GM12878 (cell line): ENCODE measurements at regions not wholly inside any gene's neighbourhood (a gene's known extent, or its start where the extent isn't known, plus 50 kb on each side); places are given as distances from the start of the nearest gene placed in this dataset.

Source experiments
- ATAC-seq: fragments of 200-7000 bp; cut with Tn5 transposase; 3 replicates; pipeline ENCODE4 v1.9.1; 2020; ENCODE audit warnings: mild to moderate bottlenecking, moderate library complexity
- BruUV-seq: library from RNA; stranded (reverse); fragments of 400-500 nt; replicated peaks from 2 replicates; lab custom pipeline; 2021; lab: Mats Ljungman, UMichigan
- CTCF ChIA-PET: fragments of 300-600 bp; sonication (Branson Sonifier 250); formaldehyde crosslinking; extraction: SDS; loops from one replicate; lab custom pipeline; 2021; ENCODE audit warnings: inconsistent platforms; lab: Yijun Ruan, JAX
- POLR2A ChIA-PET: fragments of 350-600 bp; formaldehyde crosslinking; extraction: SDS; loops from one replicate; lab custom pipeline; 2021; ENCODE audit warnings: inconsistent platforms; lab: Charles Lee
- RAD21 ChIA-PET: fragments of 300-600 bp; sonication (Branson Sonifier 250); formaldehyde crosslinking; loops from one replicate; lab custom pipeline; 2023; ENCODE audit warnings: antibody characterized with exemption; ENCODE audit not compliant: unreplicated experiment; lab: Charles Lee
- SMC1A ChIA-PET: fragments of 300-600 bp; sonication (Branson Sonifier 250); formaldehyde crosslinking; loops from one replicate; lab custom pipeline; 2023; ENCODE audit not compliant: unreplicated experiment, uncharacterized antibody; lab: Charles Lee
- DNase-seq: peaks from one replicate; pipeline ENCODE4 v3.0.0-alpha.2; 2011; ENCODE audit warnings: low read depth, low spot score
- FAIRE-seq: peaks from 3 replicates; lab custom pipeline; 2011; peaks lifted over from hg19 to GRCh38; lab: Jason Lieb, UNC
- H2AFZ ChIP-seq: 2 replicates; pipeline ENCODE4 v1.6.0; 2011; ENCODE audit warnings: low read depth, low read length, control low read depth; ENCODE audit not compliant: control insufficient read depth
- H3K27ac ChIP-seq: 2 replicates; pipeline ENCODE4 v1.5.1; 2011; ENCODE audit warnings: control low read depth; ENCODE audit not compliant: control insufficient read depth, insufficient read depth
- H3K27me3 ChIP-seq, 2 experiments: replicated peaks in 1 of 2; 2 replicates each; pipeline versions ENCODE4 v1.6.0 to v1.6.1; 2011; ENCODE audit warnings: low read length in 1 of 2; ENCODE audit not compliant: control insufficient read depth in 2 of 2, insufficient read depth in 2 of 2
- H3K36me3 ChIP-seq, 2 experiments: 2 replicates each; pipeline ENCODE4 v1.5.1; 2011; ENCODE audit warnings: low read length in 1 of 2; ENCODE audit not compliant: control insufficient read depth in 2 of 2, insufficient read depth in 2 of 2
- H3K4me1 ChIP-seq: 2 replicates; pipeline ENCODE4 v1.6.1; 2011; ENCODE audit warnings: mild to moderate bottlenecking, low read length, moderate library complexity, mixed read lengths; ENCODE audit not compliant: control insufficient read depth, insufficient read depth
- H3K4me2 ChIP-seq: 2 replicates; pipeline ENCODE4 v1.6.0; 2011; ENCODE audit warnings: control low read depth; ENCODE audit not compliant: control insufficient read depth, insufficient read depth
- H3K4me3 ChIP-seq: fragments of 200-600 bp; sonication (generic); 2 replicates; pipeline ENCODE4 v1.5.1; 2016
- H3K79me2 ChIP-seq: 2 replicates; pipeline ENCODE4 v1.6.0; 2011; ENCODE audit warnings: low read length; ENCODE audit not compliant: control insufficient read depth, insufficient read depth
- H3K9ac ChIP-seq: 2 replicates; pipeline ENCODE4 v1.8.0; 2011; ENCODE audit warnings: low read length, control low read depth, mixed read lengths; ENCODE audit not compliant: control insufficient read depth, insufficient read depth
- H3K9me3 ChIP-seq: replicated peaks from 3 replicates; pipeline ENCODE4 v1.5.1; 2011; ENCODE audit warnings: mild to moderate bottlenecking, low read length; ENCODE audit not compliant: control insufficient read depth, insufficient read depth
- H4K20me1 ChIP-seq: 2 replicates; pipeline ENCODE4 v1.6.0; 2011; ENCODE audit not compliant: control insufficient read depth, insufficient read depth
- PAX5 ChIP-seq: IDR thresholded peaks from 2 replicates; pipeline ENCODE4 v1.6.1; 2011; ENCODE audit warnings: low read depth, low read length, borderline replicate concordance
- YBX1 ChIP-seq: fragments of 450-650 bp; IDR thresholded peaks from 2 replicates; pipeline ENCODE4 v1.6.1; 2016; ENCODE audit warnings: antibody characterized with exemption
- ZNF207 ChIP-seq: fragments of 450-650 bp; IDR thresholded peaks from 2 replicates; pipeline ENCODE4 v1.6.1; 2014; ENCODE audit warnings: antibody characterized with exemption, mild to moderate bottlenecking, borderline replicate concordance
- ZSCAN29 ChIP-seq: fragments of 450-650 bp; IDR thresholded peaks from 2 replicates; pipeline ENCODE4 v1.6.1; 2017; ENCODE audit warnings: mild to moderate bottlenecking, moderate library complexity
- WGBS: methylation state at CpG from one replicate; pipeline ENCODE4 v1.1.6; 2016; ENCODE audit warnings: low lambda C conversion rate; ENCODE audit not compliant: insufficient replicate concordance, insufficient coverage; ENCODE audit errors: missing lambda C conversion rate; 5-methylcytosine and 5-hydroxymethylcytosine counted together
- in situ Hi-C: fragments of 300-500 bp; cut with MboI; formaldehyde crosslinking; loops from 9 replicates; pipeline ENCODE4 v1.14.3; 2018; ENCODE audit warnings: mixed read lengths
- intact Hi-C: fragments of 100-400 bp; cut with micrococcal nuclease; formaldehyde crosslinking; loops from one replicate; pipeline ENCODE4 v1.14.2; 2022; ENCODE audit not compliant: unreplicated experiment
- TF ChIP-seq, protein P1 (sequence below): fragments of 450-650 bp; IDR thresholded peaks from 2 replicates; pipeline ENCODE4 v1.6.1; 2017; ENCODE audit warnings: low read depth, mild to moderate bottlenecking, moderate library complexity
- TF ChIP-seq, protein P2 (sequence below): fragments of 450-650 bp; IDR thresholded peaks from 2 replicates; pipeline ENCODE4 v1.6.1; 2018; ENCODE audit warnings: borderline replicate concordance, mild to moderate bottlenecking; ENCODE audit not compliant: partially characterized antibody
- TF ChIP-seq, protein P3 (sequence below): IDR thresholded peaks from 2 replicates; pipeline ENCODE4 v1.6.1; 2011; ENCODE audit warnings: borderline replicate concordance, low read depth, mild to moderate bottlenecking, moderate library complexity, low read length; ENCODE audit not compliant: insufficient read depth, poor library complexity, severe bottlenecking
- TF ChIP-seq, protein P4 (sequence below): IDR thresholded peaks from 2 replicates; pipeline ENCODE4 v1.6.1; 2011; ENCODE audit warnings: low read depth, mild to moderate bottlenecking, low read length, moderate library complexity, borderline replicate concordance; ENCODE audit errors: extremely low read depth

DNA sequence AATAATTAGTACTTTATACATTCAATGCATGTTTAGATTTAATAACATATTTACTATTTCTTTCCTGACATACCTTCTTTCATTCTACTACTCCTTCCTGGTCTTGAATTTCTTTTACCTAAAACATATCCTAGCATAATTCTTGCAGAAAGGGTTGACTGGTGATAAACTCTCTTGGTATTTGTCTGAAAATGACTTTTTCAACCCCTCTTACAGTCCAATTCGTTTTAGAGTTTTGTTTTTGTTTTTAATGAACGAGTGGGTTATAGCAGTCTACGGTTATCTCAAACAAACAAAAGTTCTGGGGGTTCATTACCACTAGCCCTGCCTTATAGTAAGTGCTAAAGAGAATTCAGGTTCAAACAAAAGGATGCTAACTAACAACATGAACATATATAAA, 69.6 kb upstream of the ALDH1B1 start:
- WGBS: 29% methylated on average over 3 of the region's 3 CpGs
- Histone ChIP-seq H3K4me2 (no peak overlapping the region), H4K20me1 (no peaks in the 10 kb centered on the region), H3K36me3 (no peaks in the 10 kb centered on the region), H3K27ac (no peak overlapping the region), H3K4me3 (no peak overlapping the region), H3K4me1 (peaks cover 11% of the 10 kb centered on the region), H3K79me2 (no peaks in the 10 kb centered on the region), H3K27me3 (no peaks in the 10 kb centered on the region), H3K9me3 (no peaks in the 10 kb centered on the region), H3K9ac (no peak overlapping the region), H2AFZ (no peak overlapping the region)
- ATAC-seq: no peak
- DNase-seq: no peak
- TF ChIP-seq ZNF207 (no peak), PAX5 (no peak), YBX1 (no peak), ZSCAN29 (no peak)
- TF ChIP-seq, protein P1, sequence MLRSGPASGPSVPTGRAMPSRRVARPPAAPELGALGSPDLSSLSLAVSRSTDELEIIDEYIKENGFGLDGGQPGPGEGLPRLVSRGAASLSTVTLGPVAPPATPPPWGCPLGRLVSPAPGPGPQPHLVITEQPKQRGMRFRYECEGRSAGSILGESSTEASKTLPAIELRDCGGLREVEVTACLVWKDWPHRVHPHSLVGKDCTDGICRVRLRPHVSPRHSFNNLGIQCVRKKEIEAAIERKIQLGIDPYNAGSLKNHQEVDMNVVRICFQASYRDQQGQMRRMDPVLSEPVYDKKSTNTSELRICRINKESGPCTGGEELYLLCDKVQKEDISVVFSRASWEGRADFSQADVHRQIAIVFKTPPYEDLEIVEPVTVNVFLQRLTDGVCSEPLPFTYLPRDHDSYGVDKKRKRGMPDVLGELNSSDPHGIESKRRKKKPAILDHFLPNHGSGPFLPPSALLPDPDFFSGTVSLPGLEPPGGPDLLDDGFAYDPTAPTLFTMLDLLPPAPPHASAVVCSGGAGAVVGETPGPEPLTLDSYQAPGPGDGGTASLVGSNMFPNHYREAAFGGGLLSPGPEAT: no peak
- TF ChIP-seq, protein P2, sequence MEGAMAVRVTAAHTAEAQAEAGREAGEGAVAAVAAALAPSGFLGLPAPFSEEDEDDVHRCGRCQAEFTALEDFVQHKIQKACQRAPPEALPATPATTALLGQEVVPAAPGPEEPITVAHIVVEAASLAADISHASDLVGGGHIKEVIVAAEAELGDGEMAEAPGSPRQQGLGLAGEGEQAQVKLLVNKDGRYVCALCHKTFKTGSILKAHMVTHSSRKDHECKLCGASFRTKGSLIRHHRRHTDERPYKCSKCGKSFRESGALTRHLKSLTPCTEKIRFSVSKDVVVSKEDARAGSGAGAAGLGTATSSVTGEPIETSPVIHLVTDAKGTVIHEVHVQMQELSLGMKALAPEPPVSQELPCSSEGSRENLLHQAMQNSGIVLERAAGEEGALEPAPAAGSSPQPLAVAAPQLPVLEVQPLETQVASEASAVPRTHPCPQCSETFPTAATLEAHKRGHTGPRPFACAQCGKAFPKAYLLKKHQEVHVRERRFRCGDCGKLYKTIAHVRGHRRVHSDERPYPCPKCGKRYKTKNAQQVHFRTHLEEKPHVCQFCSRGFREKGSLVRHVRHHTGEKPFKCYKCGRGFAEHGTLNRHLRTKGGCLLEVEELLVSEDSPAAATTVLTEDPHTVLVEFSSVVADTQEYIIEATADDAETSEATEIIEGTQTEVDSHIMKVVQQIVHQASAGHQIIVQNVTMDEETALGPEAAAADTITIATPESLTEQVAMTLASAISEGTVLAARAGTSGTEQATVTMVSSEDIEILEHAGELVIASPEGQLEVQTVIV: no peak
- TF ChIP-seq, protein P3, sequence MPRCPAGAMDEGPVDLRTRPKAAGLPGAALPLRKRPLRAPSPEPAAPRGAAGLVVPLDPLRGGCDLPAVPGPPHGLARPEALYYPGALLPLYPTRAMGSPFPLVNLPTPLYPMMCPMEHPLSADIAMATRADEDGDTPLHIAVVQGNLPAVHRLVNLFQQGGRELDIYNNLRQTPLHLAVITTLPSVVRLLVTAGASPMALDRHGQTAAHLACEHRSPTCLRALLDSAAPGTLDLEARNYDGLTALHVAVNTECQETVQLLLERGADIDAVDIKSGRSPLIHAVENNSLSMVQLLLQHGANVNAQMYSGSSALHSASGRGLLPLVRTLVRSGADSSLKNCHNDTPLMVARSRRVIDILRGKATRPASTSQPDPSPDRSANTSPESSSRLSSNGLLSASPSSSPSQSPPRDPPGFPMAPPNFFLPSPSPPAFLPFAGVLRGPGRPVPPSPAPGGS: no peak
- TF ChIP-seq, protein P4, sequence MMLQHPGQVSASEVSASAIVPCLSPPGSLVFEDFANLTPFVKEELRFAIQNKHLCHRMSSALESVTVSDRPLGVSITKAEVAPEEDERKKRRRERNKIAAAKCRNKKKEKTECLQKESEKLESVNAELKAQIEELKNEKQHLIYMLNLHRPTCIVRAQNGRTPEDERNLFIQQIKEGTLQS: no peak
- CTCF ChIA-PET: interaction anchor here (0.6 to 1.1 kb wide), 3 partner anchors 10 to 48 kb away, joined by 3 to 4 read pairs (median 3); no protein-coding TSS in a partner anchor
- RAD21 ChIA-PET: no interaction called here
- intact Hi-C loops (no loop called here), in situ Hi-C loops (no loop called here)
- FAIRE-seq: no peak
- POLR2A ChIA-PET: no interaction called here
- SMC1A ChIA-PET: interaction anchor here (1.1 to 1.3 kb wide), 2 partner anchors 11 to 95 kb away, joined by 3 read pairs; no protein-coding TSS in a partner anchor
- no TSS peak for BruUV-seq
